ENCODE measurements at regions not wholly inside any gene's neighbourhood (a gene's known extent, or its start where the extent isn't known, plus 50 kb on each side); places are given as distances from the start of the nearest gene placed in this dataset.

GRCh38 chr16:74080311-74080710 is 216.3 kb upstream of the PSMD7 start:
- H3K9me3 ChIP-seq = no peaks in the 10 kb centered on the region
- no peaks in the 10 kb centered on the region for H3K9me2 ChIP-seq
- H3K4me2 ChIP-seq = no peak overlapping the region
- no peak overlapping the region for H3K27ac ChIP-seq (ENCODE audit: low read depth in 2 of 2, low read length in 1 of 2)
- POLR2A ChIA-PET = no interaction called here
- H3K4me1 ChIP-seq (ENCODE audit: control insufficient read depth in 1 of 2, insufficient read depth in 2 of 2, low read depth in 1 of 2, low read length in 1 of 2) = no peaks in the 10 kb centered on the region; a peak in 1 of 4 replicates
- H3F3A ChIP-seq (replicated peaks; ENCODE audit: insufficient read depth) = no peaks in the 10 kb centered on the region
- H3K9ac ChIP-seq = no peak overlapping the region
- no peaks in the 10 kb centered on the region for H3K36me3 ChIP-seq (replicated peaks in 1 of 2; ENCODE audit: control insufficient read depth in 1 of 2, insufficient read depth in 2 of 2, low read length in 1 of 2)
- H3K79me2 ChIP-seq (ENCODE audit: insufficient read depth) = no peaks in the 10 kb centered on the region
- no peaks in the 10 kb centered on the region for H3K27me3 ChIP-seq (ENCODE audit: insufficient read depth)
- H2AFZ ChIP-seq (ENCODE audit: low read depth) = no peak overlapping the region
- no peak for DNase-seq
- no peaks in the 10 kb centered on the region for H4K20me1 ChIP-seq (ENCODE audit: insufficient read depth)
- TF ChIP-seq FOXM1 (IDR thresholded peaks at IDR 0.05; ENCODE audit: low read depth) (no peak), RAD21 (IDR thresholded peaks at IDR 0.05; ENCODE audit: low read length) (no peak), RCOR1 (IDR thresholded peaks at IDR 0.05; ENCODE audit: low read length) (no peak), ELF1 (IDR thresholded peaks at IDR 0.05) (no peak), JUND (IDR thresholded peaks at IDR 0.05) (no peak), POLR2AphosphoS5 (IDR thresholded peaks at IDR 0.05; ENCODE audit: low read depth, low read length) (no peak), YY1 (IDR thresholded peaks at IDR 0.05; ENCODE audit: low read depth) (no peak), FOSL2 (IDR thresholded peaks at IDR 0.05; ENCODE audit: borderline replicate concordance, low read depth) (no peak), RXRA (IDR thresholded peaks at IDR 0.05; ENCODE audit: borderline replicate concordance, low read depth) (no peak), IRF3 (IDR thresholded peaks at IDR 0.05; ENCODE audit: low read depth, low read length) (no peak), MXI1 (IDR thresholded peaks at IDR 0.05; ENCODE audit: low read depth, low read length) (no peak), TAF1 (IDR thresholded peaks at IDR 0.05; ENCODE audit: borderline replicate concordance, low read depth, low read length) (no peak), RFX5 (IDR thresholded peaks at IDR 0.05; ENCODE audit: low read length) (no peak), USF1 (IDR thresholded peaks at IDR 0.05; ENCODE audit: borderline replicate concordance, low read depth) (no peak), NRF1 (IDR thresholded peaks at IDR 0.05; ENCODE audit: low read depth, low read length) (no peak)
- TF ChIP-seq, protein P1, sequence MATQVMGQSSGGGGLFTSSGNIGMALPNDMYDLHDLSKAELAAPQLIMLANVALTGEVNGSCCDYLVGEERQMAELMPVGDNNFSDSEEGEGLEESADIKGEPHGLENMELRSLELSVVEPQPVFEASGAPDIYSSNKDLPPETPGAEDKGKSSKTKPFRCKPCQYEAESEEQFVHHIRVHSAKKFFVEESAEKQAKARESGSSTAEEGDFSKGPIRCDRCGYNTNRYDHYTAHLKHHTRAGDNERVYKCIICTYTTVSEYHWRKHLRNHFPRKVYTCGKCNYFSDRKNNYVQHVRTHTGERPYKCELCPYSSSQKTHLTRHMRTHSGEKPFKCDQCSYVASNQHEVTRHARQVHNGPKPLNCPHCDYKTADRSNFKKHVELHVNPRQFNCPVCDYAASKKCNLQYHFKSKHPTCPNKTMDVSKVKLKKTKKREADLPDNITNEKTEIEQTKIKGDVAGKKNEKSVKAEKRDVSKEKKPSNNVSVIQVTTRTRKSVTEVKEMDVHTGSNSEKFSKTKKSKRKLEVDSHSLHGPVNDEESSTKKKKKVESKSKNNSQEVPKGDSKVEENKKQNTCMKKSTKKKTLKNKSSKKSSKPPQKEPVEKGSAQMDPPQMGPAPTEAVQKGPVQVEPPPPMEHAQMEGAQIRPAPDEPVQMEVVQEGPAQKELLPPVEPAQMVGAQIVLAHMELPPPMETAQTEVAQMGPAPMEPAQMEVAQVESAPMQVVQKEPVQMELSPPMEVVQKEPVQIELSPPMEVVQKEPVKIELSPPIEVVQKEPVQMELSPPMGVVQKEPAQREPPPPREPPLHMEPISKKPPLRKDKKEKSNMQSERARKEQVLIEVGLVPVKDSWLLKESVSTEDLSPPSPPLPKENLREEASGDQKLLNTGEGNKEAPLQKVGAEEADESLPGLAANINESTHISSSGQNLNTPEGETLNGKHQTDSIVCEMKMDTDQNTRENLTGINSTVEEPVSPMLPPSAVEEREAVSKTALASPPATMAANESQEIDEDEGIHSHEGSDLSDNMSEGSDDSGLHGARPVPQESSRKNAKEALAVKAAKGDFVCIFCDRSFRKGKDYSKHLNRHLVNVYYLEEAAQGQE (IDR thresholded peaks at IDR 0.05; ENCODE audit: low read depth, low read length) = no peak
- TF ChIP-seq, protein P2, sequence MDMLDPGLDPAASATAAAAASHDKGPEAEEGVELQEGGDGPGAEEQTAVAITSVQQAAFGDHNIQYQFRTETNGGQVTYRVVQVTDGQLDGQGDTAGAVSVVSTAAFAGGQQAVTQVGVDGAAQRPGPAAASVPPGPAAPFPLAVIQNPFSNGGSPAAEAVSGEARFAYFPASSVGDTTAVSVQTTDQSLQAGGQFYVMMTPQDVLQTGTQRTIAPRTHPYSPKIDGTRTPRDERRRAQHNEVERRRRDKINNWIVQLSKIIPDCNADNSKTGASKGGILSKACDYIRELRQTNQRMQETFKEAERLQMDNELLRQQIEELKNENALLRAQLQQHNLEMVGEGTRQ (IDR thresholded peaks at IDR 0.05; ENCODE audit: borderline replicate concordance, low read depth, low read length) = no peak
- TF ChIP-seq, protein P3, sequence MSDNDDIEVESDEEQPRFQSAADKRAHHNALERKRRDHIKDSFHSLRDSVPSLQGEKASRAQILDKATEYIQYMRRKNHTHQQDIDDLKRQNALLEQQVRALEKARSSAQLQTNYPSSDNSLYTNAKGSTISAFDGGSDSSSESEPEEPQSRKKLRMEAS (IDR thresholded peaks at IDR 0.05; ENCODE audit: low read depth) = no peak
- WGBS (ENCODE audit: low lambda C conversion rate) = 46% methylated on average over 8 of the region's 8 CpGs
- CTCF ChIA-PET = interaction anchor here (1.6 kb wide), 1 partner anchor 15 kb away, joined by 3 read pairs; no protein-coding TSS in a partner anchor
- no peak overlapping the region for H3K4me3 ChIP-seq (ENCODE audit: low read depth in 2 of 2, low read length in 1 of 2)

Data from SK-N-SH (cell line).